ENCODE measurements at regions not wholly inside any gene's neighbourhood (a gene's known extent, or its start where the extent isn't known, plus 50 kb on each side); places are given as distances from the start of the nearest gene placed in this dataset.

DNA sequence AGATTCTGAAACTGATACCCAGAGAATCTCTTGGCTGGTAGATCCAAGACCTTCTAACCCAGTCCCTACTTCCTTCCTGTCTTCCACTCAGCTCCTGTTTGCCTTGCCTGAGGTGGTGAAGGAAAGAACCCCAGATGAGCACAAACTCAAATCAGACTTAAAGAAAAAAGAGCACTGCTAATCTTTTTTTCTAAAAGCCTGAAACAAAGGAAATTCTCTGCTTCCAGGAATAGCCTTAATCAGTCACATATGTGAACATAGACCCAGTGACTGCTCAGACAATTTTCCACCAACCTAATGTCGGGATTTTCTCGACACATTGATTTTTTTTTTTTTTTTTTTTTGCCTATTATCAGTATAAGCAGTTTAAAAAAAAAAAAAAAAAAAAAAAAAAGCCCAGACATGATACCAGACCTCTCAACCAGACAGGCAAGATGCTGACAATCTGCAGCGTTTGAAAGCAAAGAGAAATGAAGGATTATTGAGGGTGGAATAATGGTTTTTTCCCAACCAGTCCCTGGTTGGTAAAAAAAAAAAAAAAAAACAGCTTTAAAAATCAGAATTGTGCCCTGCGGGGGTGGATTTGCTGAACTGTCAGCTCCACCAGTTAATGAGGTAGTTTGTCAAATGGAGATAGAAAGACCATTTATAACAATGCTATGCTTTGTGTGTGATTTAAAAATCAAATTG lies 256.8 kb upstream of the RARB start:
- no peak overlapping the region for H3K4me3 ChIP-seq (ENCODE audit: low read depth, low read length)
- no peak for DNase-seq (ENCODE audit: low read depth)
- TF ChIP-seq, protein P1, sequence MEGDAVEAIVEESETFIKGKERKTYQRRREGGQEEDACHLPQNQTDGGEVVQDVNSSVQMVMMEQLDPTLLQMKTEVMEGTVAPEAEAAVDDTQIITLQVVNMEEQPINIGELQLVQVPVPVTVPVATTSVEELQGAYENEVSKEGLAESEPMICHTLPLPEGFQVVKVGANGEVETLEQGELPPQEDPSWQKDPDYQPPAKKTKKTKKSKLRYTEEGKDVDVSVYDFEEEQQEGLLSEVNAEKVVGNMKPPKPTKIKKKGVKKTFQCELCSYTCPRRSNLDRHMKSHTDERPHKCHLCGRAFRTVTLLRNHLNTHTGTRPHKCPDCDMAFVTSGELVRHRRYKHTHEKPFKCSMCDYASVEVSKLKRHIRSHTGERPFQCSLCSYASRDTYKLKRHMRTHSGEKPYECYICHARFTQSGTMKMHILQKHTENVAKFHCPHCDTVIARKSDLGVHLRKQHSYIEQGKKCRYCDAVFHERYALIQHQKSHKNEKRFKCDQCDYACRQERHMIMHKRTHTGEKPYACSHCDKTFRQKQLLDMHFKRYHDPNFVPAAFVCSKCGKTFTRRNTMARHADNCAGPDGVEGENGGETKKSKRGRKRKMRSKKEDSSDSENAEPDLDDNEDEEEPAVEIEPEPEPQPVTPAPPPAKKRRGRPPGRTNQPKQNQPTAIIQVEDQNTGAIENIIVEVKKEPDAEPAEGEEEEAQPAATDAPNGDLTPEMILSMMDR (IDR thresholded peaks at IDR 0.05; ENCODE audit: low read depth, low read length, missing control alignments), result no peak

DNA sequence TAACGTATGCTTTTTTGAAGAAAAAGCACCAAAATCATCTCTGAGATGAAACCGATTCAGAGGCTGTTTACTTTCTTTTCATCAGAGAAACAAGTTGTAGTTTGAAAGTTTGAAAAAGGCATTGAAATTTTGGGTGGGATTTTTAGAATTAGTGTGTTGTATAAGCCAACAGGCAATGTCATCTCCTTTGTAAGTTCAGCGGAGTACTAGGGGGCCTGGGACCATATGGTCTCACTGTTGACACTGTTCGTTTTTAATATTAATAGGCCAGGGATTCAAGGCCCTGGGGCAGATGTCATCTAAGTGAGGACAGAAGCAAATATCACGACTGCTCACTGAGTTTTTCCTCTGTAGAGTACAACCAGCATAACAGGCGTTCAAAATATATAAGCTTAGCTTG lies 256.2 kb upstream of the RARB start:
- no peak for DNase-seq (ENCODE audit: low read depth)
- no peak overlapping the region for H3K4me3 ChIP-seq (ENCODE audit: low read depth, low read length)
- TF ChIP-seq, protein P1 (IDR thresholded peaks at IDR 0.05; ENCODE audit: low read depth, low read length, missing control alignments), result no peak

DNA sequence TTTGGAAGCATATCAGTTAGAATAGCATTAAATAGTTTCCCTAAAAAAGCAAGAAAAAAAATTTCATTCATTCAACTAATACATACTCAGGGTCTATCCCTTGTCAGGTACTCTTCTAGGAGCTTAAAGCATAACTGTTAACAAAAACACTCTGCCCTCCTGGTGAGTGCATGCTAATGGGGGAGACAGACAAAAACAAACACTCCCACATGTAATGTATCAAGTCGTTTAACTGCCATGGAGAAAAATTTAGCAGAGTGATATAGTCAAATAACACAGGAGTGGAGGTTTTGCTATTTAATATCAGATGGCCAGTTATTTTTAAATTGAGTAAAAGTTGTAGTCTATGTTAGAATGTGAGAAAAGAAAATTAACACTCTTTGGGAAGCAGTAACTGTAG lies 254.5 kb upstream of the RARB start:
- no peak for DNase-seq (ENCODE audit: low read depth)
- H3K4me3 ChIP-seq (ENCODE audit: low read depth, low read length), result no peak overlapping the region
- TF ChIP-seq, protein P1 (IDR thresholded peaks at IDR 0.05; ENCODE audit: low read depth, low read length, missing control alignments), result no peak

DNA sequence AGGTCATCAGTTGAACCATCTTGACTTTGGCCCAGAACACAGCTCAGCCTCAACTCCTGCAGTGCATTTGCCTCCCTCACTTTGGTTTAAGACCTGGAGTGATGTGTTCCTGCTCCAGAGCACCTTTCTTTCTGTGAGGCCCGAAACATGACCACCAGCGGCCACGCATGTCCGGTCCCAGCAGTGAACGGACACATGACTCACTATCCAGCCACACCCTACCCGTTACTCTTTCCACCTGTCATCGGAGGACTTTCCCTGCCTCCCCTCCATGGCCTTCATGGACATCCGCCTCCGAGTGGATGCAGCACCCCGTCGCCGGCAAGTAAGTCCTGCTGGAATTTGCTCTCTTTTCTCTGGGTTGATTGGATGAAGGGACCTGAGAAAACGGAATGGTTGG lies 253.8 kb upstream of the RARB start:
- no peak overlapping the region for H3K4me3 ChIP-seq (ENCODE audit: low read depth, low read length)
- DNase-seq (ENCODE audit: low read depth), result no peak
- TF ChIP-seq, protein P1 (IDR thresholded peaks at IDR 0.05; ENCODE audit: low read depth, low read length, missing control alignments), result no peak

DNA sequence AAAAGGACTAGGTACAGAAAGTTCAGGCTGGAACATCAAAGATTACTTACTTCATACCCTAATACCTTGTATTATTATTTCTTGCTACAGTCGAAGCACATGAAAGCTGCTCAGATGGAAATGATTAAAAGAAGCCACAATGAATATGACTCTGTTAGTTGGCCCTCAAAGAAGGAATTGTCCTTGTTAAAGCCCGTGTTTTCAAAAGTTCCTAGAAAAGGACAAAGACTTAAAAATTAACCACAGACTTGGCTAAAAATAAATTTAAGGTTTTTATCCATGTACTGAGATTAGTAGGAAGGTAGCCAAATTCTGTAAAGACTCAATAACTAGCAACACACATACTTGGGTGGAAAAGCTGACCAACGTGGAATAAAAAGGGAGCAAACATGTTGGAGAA lies 251.0 kb upstream of the RARB start:
- H3K4me3 ChIP-seq (ENCODE audit: low read depth, low read length), result no peak overlapping the region
- DNase-seq (ENCODE audit: low read depth), result no peak
- TF ChIP-seq, protein P1 (IDR thresholded peaks at IDR 0.05; ENCODE audit: low read depth, low read length, missing control alignments), result no peak

DNA sequence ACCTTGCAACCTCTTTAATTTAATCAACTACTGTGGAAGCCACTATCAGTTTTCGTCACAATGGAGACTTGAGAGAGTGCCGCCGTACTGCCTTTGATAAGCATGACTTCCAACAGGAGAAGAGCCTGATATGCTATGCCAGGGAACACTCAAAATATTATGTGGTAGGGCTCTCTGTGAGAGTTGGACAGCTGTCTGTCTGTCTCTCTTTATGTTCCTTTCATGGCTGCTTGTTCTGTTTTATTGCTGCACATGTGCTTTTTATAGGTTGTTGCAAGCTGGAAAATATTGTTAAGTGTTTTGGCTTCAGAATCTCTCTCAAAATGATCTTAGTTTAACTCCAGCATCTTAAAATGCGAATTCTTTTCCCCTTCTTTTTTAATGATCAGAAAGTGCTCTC lies 249.4 kb upstream of the RARB start:
- no peak for DNase-seq (ENCODE audit: low read depth)
- TF ChIP-seq, protein P1 (IDR thresholded peaks at IDR 0.05; ENCODE audit: low read depth, low read length, missing control alignments), result no peak
- H3K4me3 ChIP-seq (ENCODE audit: low read depth, low read length), result no peak overlapping the region

DNA sequence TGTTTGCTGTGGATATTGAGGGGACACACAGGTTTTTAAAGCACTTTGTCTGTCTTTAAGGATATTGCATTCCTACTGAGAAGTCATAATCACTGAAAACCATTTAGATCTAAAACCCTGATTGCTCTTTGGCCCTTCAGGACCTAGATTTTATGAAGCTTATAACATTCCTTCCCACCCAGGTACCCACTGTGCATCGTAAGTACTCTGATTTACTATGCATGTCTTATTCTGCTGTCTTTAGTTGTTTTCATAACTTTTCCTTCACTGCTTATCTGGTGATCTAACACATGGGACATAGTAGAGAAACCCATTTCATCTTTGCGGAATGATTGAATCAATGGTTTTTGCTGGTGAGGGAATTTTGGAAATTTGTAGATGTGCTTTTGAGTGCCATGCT lies 247.0 kb upstream of the RARB start:
- no peak for DNase-seq (ENCODE audit: low read depth)
- no peak overlapping the region for H3K4me3 ChIP-seq (ENCODE audit: low read depth, low read length)
- TF ChIP-seq, protein P1 (IDR thresholded peaks at IDR 0.05; ENCODE audit: low read depth, low read length, missing control alignments), result no peak

Data from GM12864 (cell line).